Hypothalamus (tissue), 51 donors: ENCODE measurements at regions not wholly inside any gene's neighbourhood (a gene's known extent, or its start where the extent isn't known, plus 50 kb on each side); places are given as distances from the start of the nearest gene placed in this dataset.
"Not testable (repeated sequence)": the region's sequence is repeated elsewhere in the genome, so short reads cannot be mapped to it uniquely, and the experiment has no call there.

ENCODE experiments used
- DNase-seq, 51 donors: peaks; one replicate each; lab custom pipeline; 2025; lab: John Stamatoyannopoulos, UW

- no peak for DNase-seq
Measured at GRCh38 chr6:14545496-14545895, 427.9 kb downstream of the CD83 start.

DNA sequence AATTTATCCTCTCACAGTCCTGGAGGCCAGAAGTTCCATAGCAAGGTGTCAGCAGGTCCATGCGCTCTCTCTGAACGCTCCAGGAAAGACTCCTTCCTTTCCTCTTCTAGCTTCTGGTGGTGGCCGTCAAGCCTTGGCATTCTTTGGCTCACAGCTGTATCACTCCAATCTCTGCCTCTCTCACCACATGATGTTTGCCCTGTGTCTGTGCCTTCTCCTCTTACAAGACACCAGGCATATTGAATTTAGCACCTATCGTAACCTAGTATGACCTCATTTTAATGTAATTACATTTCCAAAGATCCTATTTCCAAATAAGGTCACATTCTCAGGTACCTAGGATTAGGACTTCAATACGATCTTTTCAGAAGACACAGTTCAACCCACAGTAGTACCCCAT is 428.5 kb downstream of the CD83 start:
- DNase-seq, result no peak

- no peak for DNase-seq
Measured at GRCh38 chr6:14547284-14547998, 429.9 kb downstream of the CD83 start.

GRCh38 chr6:14549304-14549770 is 431.8 kb downstream of the CD83 start:
- DNase-seq, result peak in 24 of 51 donors; percentile 1 to 47 (median 13)

- no peak for DNase-seq
Measured at GRCh38 chr6:14549871-14550270, 432.3 kb downstream of the CD83 start.

GRCh38 chr6:14550410-14550809 is 432.8 kb downstream of the CD83 start:
- DNase-seq, result no peak

DNA sequence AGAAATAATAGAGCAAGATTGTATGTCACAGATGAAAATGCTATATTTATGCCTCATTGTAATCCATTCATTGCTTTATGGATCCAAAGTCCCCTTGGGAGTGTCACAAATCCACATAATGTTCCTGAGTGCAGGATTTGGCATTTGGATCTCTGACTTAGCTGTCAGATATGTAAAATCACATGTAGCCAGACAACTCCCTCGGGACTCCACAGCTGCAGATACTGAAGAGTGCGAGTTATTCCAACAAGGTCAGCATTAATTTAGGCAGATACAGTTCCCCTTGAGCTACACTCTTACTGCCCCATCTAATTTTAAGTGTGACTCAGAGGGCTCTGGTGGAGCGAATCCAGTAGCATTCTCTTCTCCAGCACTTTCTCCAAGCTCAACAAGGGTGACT is 433.2 kb downstream of the CD83 start:
- DNase-seq, result no peak

DNA sequence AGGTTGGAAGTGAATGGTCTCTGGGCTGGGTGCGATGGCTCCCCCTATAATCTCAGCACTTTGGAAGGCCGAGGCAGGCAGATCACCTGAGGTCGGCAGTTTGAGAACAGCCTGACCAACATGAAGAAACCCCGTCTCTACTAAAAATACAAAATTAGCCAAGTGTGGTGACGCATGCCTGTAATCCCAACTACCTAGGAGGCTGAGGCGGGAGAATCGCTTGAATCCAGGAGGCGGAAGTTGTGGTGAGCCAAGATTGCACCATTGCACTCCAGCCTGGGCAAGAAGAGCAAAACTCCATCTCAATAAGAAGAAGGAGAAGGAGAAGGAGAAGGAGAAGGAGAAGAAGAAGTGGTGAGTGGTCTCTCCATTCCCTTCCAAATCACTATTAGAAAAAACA is 434.0 kb downstream of the CD83 start:
- not testable (repeated sequence) for DNase-seq

DNA sequence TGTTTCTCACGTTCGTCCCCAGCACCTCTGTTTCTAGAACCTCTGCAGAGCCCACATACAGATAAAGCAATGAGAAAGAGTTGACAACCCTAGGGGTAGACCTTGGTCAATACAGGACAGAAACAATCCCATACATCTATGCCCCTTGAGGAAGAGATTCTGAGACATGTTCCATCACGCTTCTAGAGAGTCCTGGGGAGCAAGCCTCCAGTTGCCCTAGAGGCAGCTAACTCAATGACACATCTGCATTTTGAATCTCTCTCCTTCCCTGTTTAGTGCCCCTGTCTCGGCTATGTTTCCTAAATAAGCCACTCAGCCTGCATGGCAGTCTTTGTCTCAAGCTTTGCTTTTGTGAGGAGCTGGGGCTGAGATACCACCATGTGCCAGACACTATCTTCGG is 435.3 kb downstream of the CD83 start:
- no peak for DNase-seq

DNA sequence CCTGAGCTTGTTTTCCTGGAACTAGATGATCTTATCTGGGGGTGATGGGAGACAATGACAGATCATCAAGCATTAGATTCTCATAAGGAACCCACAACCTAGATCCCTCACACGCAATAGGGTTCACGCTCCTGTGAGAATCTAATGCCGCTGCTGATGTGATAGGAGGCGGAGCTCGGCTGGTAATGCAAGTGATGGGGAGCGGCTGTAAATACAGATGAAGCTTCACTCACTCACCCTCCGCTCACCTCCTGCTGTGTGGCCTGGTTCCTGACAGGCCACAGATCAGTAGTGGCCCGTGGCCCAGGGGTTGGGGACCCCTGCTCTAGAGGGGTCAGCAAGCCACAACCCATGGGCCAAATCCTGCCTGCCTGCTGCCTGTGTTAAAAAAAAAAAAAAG is 435.9 kb downstream of the CD83 start:
- DNase-seq, result no peak

DNA sequence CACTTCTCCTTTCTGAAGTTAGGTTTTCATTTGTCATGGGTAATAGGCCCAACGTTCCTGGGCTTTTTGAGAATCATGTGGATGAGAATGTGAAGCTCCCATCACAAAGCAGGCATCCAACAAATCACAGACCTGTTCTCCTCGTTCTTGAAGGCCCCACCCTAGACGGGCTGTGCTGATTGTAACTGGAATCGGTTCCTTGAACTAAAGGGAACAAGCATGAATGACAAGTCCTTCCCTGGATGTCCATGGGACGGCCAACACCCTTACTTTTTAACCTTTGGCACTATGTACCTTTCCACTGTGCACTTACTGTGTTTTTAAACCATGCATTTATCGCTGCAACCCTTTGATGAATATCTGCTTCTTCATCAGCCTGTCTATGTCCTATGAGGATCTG is 438.2 kb downstream of the CD83 start:
- no peak for DNase-seq

DNA sequence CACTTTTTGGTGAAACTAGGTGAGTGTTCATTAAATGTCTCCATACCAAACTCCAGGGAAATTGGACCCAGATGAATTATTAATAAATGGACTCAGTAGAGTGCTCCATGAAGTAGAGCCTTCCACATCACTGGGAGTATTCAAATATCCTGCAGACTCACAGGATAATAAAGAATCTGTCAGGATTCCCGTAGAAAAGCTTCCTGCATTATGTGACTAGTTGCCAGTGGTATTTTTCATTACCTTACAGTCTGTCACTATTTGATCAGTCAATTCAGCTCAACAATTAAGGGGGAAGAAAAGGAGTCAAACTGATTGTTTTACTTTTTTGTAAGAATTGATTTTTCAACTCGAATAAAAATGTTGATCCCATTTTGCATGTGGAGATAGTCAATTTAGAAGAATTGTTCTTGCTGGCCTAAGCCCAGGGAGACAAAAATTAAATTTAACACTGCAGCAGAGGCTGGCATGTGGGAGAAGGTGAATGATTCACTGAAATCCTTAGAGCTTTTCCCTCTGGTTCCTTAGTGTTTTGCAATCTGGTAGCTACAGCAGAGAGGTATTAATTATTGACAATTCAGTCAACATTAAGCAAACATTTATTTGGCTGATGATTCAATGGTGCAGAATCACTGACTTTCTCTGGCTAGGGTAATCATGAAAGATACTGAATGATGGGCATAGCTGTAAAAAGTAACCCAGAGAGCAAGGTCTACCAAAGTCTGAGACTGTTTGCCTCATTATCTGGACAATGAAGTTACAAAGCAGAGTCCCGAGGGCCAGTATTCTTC is 442.4 kb downstream of the CD83 start:
- DNase-seq, result no peak

- DNase-seq, result not testable (repeated sequence)
Measured at GRCh38 chr6:14561563-14561962, 444.0 kb downstream of the CD83 start.

- DNase-seq, result no peak
Measured at GRCh38 chr6:14567842-14568241, 450.3 kb downstream of the CD83 start.

GRCh38 chr6:14569394-14569793 is 451.8 kb downstream of the CD83 start:
- no peak for DNase-seq

DNA sequence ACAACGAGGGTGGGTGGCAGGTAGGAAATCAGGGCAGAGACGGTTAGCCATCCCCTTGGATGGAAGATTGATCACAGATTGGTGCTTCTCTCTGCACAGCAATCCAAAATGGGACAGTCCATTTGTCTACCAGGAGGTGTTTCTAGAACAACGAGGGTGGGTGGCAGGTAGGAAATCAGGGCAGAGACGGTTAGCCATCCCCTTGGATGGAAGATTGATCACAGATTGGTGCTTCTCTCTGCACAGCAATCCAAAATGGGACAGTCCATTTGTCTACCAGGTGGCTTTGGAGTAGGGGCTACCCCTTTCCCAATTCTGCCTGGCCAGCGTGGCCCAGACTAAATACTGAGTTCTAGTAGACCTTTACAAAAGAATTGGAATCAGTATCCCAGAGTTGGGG is 452.3 kb downstream of the CD83 start:
- not testable (repeated sequence) for DNase-seq

GRCh38 chr6:14571001-14571400 is 453.4 kb downstream of the CD83 start:
- no peak for DNase-seq

DNA sequence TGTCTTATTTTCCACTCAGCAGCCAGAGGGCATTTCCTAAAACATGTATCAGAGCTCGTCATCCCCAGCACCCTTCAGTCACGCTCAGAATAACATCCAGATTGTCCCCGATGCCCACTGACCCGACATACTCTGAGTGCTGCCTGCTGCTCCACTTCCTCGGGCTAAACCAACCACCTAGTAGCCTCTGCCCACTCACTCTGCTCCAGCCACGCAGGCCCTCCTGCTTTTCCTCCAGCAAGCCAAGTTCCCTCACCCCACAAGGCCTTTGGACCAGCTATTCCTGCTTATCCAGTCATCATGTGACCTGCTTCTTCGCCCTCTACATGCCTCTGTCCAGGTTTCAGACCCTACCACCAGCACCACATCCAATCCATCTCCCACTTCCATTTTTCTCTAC is 454.2 kb downstream of the CD83 start:
- DNase-seq, result no peak

GRCh38 chr6:14573267-14573666 is 455.7 kb downstream of the CD83 start:
- no peak for DNase-seq

GRCh38 chr6:14573703-14574290 is 456.2 kb downstream of the CD83 start:
- DNase-seq, result no peak

GRCh38 chr6:14575961-14576360 is 458.4 kb downstream of the CD83 start:
- DNase-seq, result no peak

DNA sequence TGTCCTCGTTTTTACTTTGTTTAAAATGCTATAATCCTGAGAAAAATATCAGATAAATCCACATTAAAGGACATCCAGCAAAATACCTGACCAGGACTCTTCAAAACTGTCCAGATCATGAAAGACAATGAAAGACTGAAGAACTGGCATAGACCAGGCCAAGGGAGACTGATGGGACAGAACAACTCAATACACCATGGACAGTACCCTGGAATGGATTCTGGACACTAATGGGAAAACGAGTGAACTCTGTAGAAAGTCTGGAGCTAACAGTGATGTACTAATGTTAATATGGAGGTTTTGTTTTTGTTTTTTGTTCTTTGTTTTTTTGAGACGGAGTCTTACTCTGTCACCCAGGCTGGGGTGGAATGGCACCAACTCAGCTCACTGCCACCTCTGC is 461.4 kb downstream of the CD83 start:
- no peak for DNase-seq
